ENCODE measurements at regions not wholly inside any gene's neighbourhood (a gene's known extent, or its start where the extent isn't known, plus 50 kb on each side); places are given as distances from the start of the nearest gene placed in this dataset.

GRCh38 chr2:57617318-57617717 lies 429.3 kb upstream of the VRK2 start:
- peaks cover 9 to 11% of the 10 kb centered on the region in 2 experiments for H3K4me1 Mint-ChIP-seq
- no peak overlapping the region for H3K27ac Mint-ChIP-seq
- Histone ChIP-seq H3K14ac (ENCODE audit: insufficient read depth, low read length) (no peak overlapping the region), H3K9me3 (ENCODE audit: control insufficient read depth, low read depth, low read length) (no peaks in the 10 kb centered on the region), H3K79me1 (ENCODE audit: insufficient read depth, low read depth, low read length, poor library complexity, severe bottlenecking) (no peaks in the 10 kb centered on the region), H3K27me3 (ENCODE audit: insufficient read depth, low read length) (no peaks in the 10 kb centered on the region), H4K91ac (ENCODE audit: insufficient read length, low read depth, low read length) (no peak overlapping the region), H2AFZ (ENCODE audit: low read length) (no peak overlapping the region), H2BK120ac (ENCODE audit: low read depth, low read length, poor library complexity, severe bottlenecking) (no peak overlapping the region), H4K8ac (replicated peaks; ENCODE audit: insufficient read length, low read depth, low read length) (no peak overlapping the region), H3K18ac (ENCODE audit: insufficient read length, low read depth, low read length) (no peak overlapping the region), H3K4me2 (ENCODE audit: insufficient read depth, insufficient read length, low read length) (no peak overlapping the region), H3K4me1 (ENCODE audit: insufficient read depth, low read length) (no peaks in the 10 kb centered on the region; the same call in 1 of the 2 replicates), H2AK5ac (ENCODE audit: insufficient read length, low read length) (no peak overlapping the region), H3K56ac (ENCODE audit: insufficient read length, low read depth, low read length) (no peak overlapping the region), H2BK12ac (ENCODE audit: insufficient read length, low read depth, low read length) (no peak overlapping the region), H3K27ac (ENCODE audit: insufficient read length, low read depth, low read length) (no peak overlapping the region), H3K23me2 (ENCODE audit: insufficient read length, low read depth, low read length, poor library complexity, severe bottlenecking) (no peaks in the 10 kb centered on the region), H2BK20ac (ENCODE audit: low read depth, low read length, poor library complexity, severe bottlenecking) (no peak overlapping the region), H4K20me1 (ENCODE audit: control insufficient read depth, insufficient read depth, insufficient read length) (no peaks in the 10 kb centered on the region), H3K4ac (ENCODE audit: low read depth, low read length) (no peak overlapping the region), H3K23ac (ENCODE audit: insufficient read length, low read depth, low read length) (no peak overlapping the region), H3K9ac (ENCODE audit: extremely low read depth, insufficient read length, low read length) (no peak overlapping the region), H3K79me2 (ENCODE audit: insufficient read depth, low read length) (no peaks in the 10 kb centered on the region), H2BK15ac (ENCODE audit: low read depth, low read length) (no peak overlapping the region), H3T11ph (ENCODE audit: low read length) (no peak overlapping the region), H2BK5ac (ENCODE audit: insufficient read length, low read length) (no peak overlapping the region), H4K5ac (ENCODE audit: insufficient read length, low read depth, low read length) (no peak overlapping the region)
- no CpG with 5 or more reads among the region's 3 CpGs for WGBS (ENCODE audit: extremely low coverage, insufficient read length, low lambda C conversion rate)
- no peaks in the 10 kb centered on the region for H3K27me3 Mint-ChIP-seq (ENCODE audit: low read depth)
- no peaks in the 10 kb centered on the region for H3K36me3 Mint-ChIP-seq (ENCODE audit: insufficient read depth in 1 of 3, low read depth in 3 of 3)
- H3K4me3 Mint-ChIP-seq: no peak overlapping the region
- no peak for TF ChIP-seq CTCF (conservative IDR thresholded peaks at IDR 0.05)
- no peaks in the 10 kb centered on the region for H3K9me3 Mint-ChIP-seq
- DNase-seq: no peak

All from H9 (cell line).